ENCODE measurements at regions not wholly inside any gene's neighbourhood (a gene's known extent, or its start where the extent isn't known, plus 50 kb on each side); places are given as distances from the start of the nearest gene placed in this dataset.

DNA sequence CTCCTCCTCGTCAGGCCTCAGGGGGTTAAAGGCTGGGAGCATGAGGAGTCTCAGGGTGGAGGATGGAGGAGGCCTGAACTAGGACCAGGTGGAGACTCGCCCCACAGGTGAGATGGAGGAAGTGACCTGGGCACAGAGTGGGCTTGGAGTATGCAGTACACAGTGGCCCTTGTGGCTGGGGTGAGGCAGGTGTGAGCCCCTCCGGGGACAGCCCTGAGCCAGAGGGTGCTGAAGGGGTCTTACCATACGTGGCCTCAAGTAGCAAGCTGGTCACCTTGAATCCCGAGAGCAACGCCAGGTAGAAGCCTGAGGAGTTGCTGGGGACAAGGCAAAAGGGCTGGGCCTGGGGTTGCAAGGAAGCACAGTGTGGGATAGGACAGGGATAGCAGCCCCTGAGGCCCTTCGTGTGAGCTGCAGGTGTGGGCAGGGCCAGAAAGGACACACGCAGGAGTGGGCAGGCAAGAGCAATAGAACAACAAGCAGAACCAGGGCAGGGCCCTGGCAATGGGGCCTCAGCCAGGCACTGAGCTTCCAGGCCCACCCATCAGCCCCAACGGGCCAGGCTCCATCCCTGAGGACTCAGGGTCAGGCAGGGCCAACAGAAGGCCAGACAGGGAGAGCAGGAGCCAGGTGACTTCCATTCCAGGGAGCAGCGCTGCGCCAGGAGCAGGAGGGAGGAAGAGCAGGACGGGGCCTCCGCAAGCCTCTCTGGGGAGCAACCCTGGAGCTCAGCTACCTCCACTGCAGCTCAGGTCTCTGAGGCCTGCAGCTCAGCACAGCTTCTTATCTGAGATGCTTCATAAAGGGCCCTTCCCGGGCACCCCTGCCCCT, 64.2 kb upstream of the TNRC6C start:
- no peak for ATAC-seq

DNA sequence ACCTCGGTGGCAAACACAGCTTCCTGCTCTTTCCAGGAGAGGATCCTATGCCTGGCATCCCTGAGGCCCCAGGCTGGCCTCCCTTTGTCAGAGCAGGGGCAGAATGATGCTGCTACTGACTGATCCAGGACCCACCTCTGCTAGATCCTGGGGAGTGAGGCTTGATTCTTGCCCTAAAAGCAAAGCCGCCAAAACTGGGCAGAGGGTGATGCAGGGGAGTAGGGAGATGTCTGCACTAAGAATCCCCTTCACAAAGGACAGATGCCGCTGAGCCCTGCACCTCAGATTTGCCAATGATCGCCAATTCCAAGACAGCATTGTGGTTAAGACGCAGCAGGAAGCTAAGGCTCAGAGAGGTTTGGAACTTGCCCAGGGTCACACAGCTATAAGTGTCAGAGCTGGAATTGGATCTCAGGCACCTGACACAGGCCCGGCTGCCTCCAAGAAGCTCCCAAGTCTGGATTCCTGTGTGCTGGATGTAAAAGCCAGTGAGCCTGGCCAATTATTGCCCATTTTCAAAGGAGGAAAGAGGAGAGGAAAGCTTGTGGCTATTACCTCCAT, 60.7 kb upstream of the TNRC6C start:
- ATAC-seq = no peak
- DNase-seq (ENCODE audit: low spot score) = no peak

More for the DNA sequence above, 64.2 kb upstream of the TNRC6C start:
- DNase-seq (ENCODE audit: low spot score) = no peak

DNA sequence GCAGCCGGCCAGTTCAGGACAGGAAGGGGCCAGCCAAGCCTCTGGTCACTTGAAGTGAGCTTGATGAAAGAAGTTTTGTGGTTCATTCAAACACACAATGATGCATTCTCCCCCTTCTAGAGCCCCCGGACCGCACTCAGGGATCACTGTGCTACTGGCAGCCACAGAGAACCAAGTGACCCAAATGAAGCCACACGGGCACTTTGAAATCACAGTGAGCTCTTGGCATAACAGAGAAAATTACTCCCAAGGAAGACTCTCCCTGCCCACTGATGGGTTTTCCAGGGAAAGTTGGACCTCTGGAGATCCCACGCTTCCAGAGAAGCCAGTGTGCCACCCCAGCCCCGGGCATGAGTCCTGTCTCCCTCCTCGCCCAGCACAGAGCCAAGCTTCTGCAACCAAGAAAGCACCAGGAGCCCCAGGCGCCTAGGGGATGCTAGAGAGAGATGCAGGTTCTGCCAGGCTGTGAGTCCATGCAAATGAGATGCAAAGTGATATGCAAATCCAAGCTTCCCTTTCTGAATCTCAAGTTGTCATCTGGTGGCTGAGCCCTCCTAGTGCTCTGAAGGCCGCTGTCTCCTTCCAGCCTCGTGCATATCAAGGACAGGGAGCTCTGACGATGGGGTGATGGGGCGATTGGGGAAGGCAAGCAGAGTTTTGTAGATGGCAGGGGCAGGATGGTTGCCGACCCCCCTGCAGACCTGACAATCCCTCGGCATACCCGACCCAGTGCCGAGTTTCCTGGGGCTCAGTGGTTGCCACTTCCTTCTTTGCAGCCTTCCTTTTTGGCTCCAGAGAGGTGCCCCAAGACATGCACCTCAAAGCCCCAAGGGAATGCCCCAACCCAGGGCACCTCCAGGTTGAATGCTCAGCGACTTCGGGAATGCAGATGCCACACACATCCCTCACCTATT, 59.7 kb upstream of the TNRC6C start:
- ATAC-seq (no peak), DNase-seq (ENCODE audit: low spot score) (no peak)

DNA sequence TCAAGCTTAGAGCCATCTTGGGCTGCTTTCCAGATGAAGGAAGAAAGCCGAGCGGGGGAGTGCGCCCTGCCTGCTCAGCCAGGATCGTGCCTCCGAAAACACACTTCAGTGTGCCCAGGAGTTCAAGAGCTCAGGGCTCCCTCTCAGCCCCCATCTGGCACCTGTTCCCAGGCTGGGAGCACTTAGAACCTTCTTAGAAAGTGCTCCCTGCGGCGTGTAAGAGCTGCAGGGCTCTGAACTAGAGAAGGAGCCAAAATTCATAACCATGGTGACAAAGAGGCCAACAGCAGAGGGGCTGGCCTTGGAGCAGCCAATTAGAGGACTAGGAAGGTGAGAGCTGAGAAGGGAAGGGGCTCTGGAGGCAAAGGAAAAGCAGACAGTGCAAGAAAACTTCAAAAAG, 59.0 kb upstream of the TNRC6C start:
- DNase-seq (ENCODE audit: low spot score) = no peak
- ATAC-seq = no peak

DNA sequence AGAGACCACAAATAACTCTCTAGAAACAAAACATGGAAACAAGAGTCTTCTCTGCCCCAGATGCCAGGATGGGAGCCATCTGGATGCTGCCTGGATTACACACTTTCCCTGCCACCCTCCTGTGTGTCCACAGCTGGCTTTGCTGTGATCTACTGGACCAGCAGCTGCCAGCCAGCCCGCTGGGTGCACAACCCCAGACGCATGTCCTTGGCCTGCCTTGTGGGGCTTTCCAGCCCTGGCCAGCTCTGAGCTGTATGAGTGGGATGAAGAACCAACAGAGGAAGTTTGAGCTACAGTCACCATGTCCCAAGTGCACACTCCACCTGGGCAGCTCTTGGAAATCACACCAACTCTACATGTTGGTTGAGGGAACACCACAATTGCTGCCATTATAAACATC, 57.0 kb upstream of the TNRC6C start:
- ATAC-seq (no peak), DNase-seq (ENCODE audit: low spot score) (no peak)

DNA sequence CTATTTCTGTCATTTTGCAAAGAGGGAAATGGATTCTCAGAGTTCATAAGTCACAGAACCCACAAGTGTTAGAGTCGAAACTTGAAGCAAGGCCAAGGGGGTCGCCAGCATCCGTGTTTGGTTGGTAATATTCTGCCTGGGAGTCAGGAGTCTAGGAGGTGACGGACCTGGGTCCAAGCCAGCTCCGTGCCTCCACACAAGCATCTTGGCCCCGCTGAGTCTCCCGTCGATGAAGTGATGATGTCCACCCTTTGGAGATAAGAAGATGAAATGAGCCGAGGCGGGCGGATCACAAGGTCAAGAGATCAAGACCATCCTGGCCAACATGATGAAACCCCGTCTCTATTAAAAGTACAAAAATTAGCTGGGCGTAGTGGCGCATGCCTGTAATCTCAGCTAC, 53.2 kb upstream of the TNRC6C start:
- ATAC-seq (no peak), DNase-seq (ENCODE audit: low spot score) (no peak)

DNA sequence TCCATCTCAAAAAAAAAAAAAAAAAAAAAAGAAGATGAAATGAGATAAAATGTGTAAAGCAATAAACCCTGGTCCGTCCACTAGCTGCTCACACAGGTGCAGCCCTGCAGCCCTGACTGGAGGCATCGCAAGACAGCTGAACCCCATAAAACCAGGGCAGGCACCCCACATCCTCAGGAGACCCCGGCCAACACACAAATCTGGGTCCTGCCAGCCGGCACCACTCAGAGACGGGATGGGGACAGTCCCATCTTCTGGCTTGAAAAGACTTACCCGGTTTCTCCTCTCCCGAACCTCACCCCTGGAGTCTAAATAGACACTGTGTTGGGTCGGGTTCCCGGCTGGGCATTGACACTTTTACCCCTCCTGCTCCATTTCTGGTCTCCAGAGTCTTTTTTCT, 52.7 kb upstream of the TNRC6C start:
- ATAC-seq = no peak
- DNase-seq (ENCODE audit: low spot score) = no peak

DNA sequence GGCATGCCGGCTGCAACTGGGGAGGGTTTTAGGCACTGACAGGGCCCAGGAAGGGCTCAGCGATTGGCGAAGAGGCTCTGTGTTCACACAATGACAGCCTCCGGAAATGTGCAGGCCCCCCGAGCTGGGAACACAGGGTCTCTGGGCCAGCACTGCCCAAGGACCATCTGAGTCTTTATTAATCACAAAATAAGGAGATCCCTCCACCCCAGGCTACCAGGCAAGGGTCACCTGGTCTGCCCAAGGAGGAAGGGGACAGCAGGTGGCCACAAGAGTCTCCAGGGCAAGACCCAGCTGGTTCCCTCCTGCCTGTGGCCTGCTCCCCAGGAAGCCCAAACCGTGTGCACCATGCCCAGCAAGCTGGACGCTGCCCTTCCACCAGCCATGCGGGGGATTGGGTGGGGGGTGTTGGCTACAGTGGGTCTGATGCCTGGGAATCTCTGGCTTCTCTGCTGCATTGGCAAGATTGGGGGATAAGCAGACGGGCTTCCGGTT, 52.1 kb upstream of the TNRC6C start:
- ATAC-seq (no peak), DNase-seq (ENCODE audit: low spot score) (no peak)

DNA sequence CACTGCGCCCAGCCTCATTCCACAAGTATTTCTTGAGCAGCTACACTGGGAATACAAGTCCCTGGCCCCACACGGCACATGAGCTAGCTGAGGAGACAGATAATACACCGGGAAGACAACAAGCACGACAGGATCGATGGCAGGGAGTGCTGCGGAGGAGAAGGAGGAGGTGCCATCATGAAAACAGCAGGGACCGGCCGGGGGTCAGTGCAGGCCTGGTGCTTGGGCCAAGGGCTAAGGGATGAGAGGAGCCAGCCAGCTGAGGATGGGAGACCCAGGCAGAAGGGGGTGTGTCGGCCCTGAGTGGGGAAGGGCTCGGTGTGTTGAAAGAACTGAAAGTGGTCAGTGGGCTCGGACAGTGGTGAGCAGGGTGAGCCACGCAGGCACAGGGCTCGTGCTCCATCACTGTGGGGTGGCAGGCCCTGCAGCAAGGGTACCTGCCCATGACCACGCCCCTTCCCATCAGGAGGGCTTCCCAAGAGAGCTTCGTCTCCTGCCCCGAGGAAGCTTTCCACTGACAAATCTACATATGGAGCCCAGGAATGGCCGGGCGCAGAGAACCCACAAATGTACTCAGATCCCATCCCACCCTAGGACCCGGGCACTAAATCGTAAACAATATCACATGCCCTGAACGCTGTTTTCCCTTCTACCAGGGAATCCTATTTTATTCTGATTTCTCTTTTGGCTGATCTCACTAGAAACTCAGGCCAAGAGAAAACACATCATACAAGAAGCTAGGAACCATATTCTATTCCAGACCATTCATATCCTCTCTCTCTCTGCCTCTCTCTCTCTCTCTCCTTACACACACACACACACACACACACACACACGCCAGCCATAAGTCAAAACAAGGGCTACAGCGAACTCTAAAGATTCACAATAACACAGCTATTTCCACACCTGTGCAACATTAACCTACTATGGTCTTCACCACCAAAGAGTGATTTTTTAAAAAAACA, 50.7 kb upstream of the TNRC6C start:
- DNase-seq (ENCODE audit: low spot score) = no peak

DNA sequence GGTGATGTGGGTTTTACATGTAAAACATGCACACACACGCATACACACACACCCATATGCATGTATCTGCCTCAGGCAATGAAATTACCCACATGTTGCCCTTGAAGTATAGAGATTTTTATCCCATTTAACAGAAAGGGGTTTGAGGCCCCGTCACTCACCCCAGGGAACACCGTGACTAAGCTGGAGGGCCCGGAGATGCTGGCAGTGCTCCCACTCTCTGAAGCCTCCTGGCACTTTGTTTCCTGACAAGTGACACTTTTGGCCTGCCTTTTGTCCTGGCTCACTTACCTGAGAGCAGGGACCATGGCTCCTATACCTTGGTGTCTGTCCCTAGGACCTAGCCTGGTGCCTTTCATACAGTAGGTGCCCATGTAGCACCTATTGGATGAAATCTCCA, 50.0 kb upstream of the TNRC6C start:
- ATAC-seq = no peak
- DNase-seq (ENCODE audit: low spot score) = no peak

More for the DNA sequence above, 50.7 kb upstream of the TNRC6C start:
- no peak for ATAC-seq
